Inflammatory macrophage (primary cell): ENCODE measurements at regions not wholly inside any gene's neighbourhood (a gene's known extent, or its start where the extent isn't known, plus 50 kb on each side); places are given as distances from the start of the nearest gene placed in this dataset.
"Not testable (repeated sequence)": the region's sequence is repeated elsewhere in the genome, so short reads cannot be mapped to it uniquely, and the experiment has no call there.

ENCODE experiments used
- DNase-seq, 2 donors: peaks; one replicate each; pipeline ENCODE4 v3.0.0-alpha.2; 2020 to 2022

DNA sequence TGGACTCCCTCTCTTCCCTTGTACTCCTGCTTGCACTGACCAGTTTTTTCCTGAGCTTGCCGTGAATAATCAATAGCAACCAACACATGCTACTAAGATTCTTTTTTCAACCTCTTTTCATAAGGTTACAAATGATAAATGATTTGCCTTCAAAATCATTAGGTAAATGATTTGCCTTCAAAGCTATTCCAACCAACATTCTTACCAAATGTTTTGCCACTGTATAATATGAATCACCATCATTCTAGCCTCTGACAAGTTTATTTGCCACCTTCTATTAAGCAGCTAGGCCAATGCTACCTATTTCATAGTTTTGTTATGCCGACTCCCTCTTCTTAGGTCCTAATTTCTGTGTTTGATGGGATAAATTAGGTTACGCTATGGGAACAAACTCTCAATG, 385.1 kb downstream of the DTWD2 start:
- DNase-seq, result no peak

DNA sequence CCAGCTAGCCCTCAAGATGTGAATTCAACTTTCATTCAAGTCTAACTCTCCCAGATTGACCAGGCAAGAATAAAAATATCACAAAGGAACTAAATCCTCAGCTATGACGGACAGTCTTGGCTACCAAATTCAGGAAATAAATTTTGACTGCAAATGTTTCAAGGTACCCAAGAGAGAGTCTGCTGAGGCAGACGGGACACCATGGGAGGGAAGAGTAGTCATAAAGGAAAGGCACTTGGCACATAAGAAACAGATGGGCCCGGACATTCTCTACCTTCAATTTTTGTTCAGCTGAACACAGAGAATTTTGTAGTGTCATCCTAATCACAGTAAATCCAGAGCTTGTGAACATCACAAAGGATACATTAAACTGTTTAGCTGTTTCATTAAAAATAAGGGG, 390.0 kb downstream of the DTWD2 start:
- DNase-seq, result no peak

DNA sequence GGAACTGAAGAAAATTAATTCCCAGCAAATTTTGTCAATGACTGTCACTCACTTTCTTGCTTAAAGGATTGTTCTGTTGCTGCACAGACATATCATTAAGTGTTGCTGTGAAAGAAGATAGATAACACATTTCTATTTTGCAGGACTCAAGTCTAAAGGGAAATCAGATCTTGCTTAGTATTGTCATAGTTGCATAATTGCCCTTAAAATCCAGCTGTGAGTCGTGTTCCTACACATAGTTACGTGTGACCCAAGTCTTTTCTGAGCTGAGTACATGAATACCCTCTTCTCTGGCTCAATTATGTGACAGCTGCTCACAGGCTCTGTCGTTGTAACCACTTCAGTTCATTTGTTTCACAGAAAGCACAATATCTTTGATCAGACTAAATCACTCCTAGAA, 390.8 kb downstream of the DTWD2 start:
- DNase-seq, result no peak

DNA sequence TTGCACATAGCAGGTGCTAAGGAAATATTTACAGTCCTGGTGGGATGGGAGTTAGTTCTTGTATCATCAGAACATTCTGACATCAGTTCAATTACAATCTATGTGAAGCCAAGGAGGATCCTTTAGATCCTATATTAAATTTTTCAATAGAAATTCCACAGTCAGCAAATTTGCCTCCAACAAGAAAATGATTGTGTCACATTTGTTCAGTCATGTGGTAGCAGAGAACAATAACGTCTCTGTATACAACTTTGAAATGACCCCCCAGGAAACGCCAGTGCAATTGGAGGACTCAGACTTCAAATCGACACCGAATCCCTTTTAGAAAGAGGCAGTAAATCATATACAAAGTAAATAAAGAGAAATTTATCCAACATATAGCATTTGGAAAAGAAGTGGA, 392.1 kb downstream of the DTWD2 start:
- no peak for DNase-seq

DNA sequence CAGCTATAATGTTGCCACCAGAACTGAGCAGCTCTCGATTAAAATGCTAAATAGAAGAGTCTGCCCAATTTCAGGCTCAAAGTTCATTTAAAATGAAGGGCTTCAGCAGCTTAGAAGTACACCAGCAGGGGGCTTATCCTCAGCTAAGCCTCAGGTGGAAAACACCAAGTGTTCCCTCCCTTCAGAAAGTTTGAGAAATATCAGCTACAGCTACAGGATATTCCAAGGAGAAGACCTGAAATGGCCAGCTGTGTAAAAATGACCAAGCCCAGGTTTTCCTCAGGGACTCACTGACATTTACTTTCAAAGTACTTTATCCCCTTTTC, 395.4 kb downstream of the DTWD2 start:
- no peak for DNase-seq

DNA sequence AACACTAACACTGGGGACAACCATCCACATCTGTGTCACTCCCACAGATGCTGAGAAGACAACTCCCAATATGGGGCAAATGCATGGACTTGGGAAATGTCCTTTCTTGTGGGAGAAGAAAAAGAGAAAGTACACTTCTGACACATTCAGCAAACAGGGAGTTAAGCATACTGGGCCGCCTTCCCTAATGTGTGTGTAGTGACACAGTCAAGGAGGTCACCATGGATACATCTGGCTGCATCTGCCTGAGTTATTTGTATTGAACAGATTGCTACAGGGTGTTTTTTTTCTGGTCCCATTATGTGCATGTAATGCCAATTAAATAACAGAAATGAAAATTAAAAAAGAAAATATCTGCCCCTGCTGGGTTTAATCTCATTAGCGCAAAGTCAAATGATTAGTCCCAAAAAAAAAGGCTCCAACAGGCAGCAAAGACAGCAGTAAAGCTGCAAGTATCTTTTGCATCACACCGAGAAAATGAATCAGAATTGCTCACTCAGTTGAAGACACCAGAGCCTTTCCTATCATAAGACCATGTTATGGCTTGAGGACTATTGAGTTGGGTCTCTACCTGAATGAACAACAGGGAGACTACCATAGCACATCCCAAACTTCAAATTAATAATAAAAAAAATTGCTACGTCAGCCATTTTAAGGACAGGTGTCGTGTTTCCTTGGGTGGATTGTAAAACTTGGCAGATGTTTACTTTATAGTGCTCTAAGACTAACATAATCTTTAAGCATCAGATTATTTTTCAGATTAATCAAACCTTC, 395.9 kb downstream of the DTWD2 start:
- no peak for DNase-seq

DNA sequence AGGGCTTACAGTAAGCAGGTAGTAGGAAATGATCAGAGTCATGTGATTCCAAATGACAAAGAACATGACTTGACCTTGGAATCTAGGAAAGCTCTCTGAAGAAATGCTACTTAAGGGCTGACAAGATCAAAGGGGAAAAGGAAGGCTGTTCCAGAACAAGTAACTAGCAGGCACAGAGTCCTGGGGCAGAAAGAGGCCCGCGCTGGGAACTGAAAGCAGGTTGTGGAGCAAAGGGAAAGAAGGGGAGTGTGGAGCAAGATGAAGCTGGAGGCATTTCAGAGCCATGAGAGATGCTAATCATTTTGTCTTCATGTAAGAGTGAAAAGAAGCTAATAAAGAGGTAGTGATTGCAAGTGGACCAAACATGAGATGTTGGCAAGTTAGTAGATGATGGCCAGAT, 397.5 kb downstream of the DTWD2 start:
- no peak for DNase-seq

DNA sequence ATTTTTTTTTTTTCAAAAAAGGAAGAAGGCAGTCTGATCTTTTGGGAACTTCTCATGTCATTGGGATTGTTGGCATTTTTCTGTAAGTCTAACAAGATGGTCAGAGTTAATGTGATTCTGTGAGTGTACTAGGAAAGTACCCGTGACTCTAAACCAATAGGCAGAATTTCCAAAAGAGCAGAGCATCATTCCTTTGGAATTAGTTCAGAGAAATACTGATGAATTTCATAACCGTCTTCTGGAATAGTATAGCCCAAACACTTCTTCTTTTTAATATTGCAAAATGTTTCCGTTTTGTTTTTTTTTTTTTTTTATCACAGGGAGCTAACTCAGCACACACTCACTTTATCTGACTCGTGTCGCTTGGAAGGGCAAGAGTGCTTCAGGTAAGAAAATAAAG, 407.4 kb downstream of the DTWD2 start:
- DNase-seq, result peak in 1 of 2 donors; percentile 2

DNA sequence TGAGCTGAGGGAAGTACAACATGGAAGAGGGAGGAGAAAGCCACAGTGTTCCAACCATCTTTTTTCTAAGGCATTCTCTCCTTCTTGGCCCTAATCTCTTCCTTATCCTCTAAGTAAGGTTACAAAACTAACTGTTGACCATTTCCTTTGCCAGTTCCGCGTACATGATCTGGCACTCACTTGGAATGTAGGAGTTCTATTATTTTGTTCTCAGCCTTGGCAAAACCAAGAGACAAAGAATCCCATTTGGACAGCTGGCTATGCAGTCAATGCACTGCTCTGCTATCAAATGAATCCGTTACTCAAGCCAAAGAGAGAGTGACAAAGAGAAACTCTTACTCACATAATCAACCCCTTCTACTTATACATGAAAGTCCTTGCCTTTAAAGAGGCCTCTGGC, 410.3 kb downstream of the DTWD2 start:
- no peak for DNase-seq

DNA sequence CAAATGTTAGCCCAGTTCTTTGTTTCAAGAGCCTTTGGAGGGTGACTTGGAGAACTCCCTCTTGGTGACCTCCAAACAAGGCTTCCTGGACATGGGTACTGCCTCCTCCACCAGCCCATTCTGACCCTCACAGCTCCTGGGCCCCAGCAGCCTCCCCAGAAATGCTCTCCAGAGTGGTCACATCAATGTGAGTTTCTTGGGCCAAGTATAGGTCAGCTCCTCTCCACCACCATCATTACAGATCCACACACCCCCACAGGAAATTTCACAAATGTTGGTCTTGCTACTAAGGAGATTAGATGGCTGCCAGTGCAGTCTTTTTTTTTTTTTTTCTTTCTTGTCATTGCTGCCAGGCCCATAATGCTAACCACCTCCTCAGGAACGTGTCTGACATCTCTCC, 410.7 kb downstream of the DTWD2 start:
- no peak for DNase-seq

DNA sequence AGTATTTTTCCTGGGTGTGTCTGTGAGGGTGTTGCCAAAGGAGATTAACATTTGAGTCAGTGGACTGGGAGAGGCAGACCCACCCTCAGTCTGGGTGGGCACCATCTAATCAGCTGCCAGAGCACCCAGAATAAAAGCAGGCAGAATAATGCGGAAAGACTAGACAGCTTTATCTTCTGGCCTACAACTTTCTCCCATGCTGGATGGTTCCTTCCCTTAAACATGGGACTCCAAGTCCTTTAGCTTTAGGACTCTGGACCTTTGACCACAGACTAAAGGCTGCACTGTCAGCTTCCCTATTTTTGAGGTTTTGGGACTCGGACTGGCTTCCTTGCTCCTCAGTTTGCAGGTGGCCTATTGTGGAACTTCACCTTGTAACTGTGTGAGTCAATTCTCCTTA, 418.1 kb downstream of the DTWD2 start:
- DNase-seq, result not testable (repeated sequence)

DNA sequence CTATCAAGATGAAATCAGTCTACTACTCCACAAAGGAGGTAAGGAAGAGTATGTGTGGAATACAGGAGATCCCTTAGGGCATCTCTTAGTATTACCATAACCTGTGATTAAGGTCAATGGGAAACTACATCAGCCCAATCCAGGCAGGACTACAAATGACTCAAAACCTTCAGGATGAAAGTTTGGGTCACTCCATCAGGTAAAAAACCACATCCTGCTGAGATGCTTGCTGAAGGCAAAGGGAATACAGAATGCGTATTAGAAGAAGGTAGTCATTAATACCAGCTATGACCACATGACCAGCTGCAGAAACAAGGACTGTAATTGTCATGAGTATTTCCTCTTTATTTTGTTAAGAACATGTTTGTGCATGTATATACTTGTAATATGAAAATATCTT, 418.8 kb downstream of the DTWD2 start:
- DNase-seq, result not testable (repeated sequence)

DNA sequence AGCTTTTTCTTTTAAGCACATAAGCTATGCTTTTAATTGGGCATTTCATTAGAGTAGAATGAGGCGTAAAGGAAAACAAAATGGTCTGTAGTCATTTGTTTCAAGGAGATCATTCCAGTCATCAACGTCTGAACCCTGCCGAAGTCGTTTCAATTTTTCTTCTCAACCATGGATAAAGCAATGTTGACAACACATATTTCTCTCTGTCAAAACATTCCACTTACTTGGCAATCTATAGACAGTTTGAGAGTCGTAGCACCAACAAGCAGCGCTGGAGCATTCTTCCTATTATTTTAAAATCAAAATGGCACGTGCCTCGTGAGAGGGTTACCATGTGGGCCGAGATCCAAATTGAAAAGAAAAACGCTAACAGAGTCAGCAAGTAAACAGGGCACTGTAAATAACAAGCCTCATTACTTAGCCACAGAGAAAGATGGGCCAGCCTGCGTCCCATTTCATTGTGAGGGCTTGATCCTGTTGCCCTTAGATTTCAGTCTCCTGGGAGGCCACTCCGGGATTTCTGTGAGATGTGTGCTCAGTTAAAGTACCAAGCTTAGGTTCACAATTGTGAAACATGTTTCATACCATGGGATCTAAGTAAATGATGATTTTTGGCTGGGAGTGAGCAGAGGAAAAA, 422.9 kb downstream of the DTWD2 start:
- DNase-seq, result no peak

DNA sequence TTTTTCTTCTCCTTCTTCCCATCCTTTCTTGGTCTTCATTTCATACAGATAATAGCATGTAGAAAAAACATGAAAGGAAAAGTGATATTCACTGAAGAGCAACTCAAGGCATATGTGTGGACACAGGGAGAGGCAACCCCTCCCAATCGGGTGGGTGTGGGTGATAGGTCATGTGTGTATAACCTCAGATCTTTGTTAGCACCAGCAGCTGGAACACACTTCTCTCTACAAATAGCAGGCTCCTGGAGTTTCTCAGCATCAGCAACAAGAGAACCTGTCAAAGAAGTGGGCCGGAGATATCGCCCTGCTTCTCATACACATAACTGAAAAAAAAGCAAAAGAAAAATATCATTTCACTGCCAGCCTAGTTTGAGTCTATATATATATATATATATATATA, 426.4 kb downstream of the DTWD2 start:
- no peak for DNase-seq

DNA sequence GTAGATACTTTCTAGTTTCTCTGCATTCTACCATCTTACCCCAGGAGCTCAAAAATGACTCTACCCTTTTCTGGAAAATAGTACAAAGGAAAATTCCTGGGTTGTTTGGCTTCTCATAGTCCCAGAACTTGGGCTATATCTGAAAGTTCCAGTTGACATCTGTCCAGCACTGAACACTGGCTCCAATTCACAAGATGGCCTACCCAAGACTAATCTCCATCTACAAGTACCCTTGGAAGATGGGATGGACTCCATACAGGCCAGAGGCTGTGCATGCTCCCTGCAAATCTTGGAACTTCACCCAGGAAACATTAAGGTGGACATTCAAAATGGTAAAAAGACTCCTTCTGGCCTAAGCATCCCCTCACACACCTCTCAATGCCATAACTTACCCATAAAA, 427.1 kb downstream of the DTWD2 start:
- DNase-seq, result no peak

DNA sequence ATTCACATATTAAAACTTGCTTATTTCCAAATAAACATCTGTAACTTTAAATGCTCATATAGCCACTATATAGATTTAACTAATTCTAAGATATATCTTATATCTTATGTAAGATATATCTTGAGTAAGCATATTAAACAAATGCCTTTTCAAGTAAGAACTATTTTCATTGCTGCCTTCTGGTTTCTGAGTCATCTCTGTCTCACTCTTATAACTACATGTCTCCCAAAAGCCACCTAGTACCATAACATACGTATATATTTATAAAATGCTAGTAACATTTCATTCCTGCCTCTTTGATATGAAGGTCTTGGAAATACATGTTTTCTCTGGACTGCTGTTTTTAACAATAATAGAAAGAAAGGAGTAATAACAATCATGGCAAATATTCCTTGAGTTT, 429.5 kb downstream of the DTWD2 start:
- no peak for DNase-seq

DNA sequence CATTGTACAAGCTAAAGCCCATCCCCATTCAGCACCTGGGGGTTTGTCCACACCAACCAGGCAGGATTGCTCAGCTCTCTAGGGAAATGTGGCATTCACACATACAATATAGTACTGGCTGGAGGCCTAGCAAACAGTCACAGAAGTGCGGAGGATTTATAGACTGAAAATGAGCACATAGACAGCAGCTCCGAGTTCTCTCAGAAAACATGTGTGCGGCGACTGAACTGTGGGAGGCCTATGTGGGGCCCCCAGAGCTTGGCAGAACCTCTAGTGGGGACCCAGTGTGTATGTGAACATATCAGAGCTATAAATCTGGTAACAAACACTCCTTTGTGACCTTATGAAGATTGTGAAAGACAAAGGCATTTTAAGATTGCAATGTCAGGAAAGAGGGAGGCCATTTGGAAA, 431.1 kb downstream of the DTWD2 start:
- no peak for DNase-seq

DNA sequence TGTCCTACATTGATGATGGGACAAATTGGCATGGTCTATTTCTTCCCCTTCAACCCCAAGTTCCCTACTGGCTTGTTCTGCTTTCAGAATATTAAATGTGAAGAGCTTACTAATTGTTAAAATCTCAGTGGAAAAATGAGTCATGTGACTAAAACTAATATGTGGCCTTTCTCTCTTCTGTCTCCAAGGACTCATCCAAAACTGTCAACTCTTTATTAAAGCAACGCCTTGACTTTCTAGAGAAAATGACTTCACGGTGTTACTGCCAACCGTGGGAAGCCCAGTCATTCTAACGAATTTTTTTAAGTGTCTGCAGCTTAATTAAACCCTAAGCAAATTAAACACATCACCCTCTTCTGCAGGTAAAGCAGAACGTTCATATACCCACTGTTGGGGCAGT, 431.6 kb downstream of the DTWD2 start:
- no peak for DNase-seq

DNA sequence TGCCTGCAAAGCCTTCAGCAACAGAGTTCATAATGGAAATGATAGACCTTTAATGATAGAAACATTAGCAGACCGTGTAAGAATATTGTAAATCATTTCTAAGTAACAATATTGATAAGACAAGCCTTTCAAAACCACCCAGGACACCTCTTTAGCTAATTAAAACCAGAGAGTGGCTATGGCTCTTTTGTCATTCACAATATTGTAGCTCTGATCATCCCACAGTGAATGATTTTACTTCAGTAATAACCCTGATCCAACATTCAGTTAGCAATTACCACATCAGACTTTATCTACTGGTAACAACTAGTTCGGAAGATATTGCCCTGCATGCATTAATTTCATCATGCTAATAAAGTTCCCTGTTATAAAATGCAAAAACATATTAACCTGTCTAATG, 432.6 kb downstream of the DTWD2 start:
- DNase-seq, result no peak

DNA sequence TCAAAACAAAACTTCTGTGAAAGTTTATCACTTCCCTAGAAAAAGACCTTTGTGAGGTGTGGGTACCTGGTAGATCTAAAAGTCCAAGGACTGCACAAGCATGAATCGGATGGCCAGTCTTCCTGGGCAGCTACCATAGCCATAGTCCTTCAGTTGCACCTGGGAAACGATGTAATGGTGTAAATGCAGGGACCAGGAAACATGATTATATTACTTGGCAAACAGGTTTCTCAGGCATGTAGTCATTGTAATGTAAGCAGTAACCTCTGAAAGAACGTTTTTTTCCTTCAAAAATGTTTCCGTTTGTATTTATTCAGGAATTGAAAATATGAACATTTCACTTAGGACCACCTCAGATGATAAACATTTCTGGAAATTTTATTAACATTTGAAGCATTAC, 433.4 kb downstream of the DTWD2 start:
- no peak for DNase-seq

DNA sequence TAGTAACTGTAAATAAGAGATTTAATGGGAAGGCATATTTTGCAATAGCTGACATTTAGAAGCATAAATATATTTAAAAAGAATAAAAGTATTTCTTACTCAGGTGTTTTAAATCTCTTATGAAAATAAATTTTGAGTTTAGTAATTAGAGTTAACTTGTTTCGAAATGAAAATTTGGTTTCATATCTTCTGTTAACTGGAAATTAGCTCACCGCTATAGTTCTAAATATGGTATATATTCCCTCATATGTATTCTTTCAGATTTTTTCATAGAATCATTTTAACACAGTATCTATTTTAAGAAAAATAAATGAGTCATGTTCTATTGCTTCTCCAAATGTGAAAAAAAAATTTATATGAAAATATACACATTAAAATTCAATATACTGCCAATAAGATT, 434.1 kb downstream of the DTWD2 start:
- DNase-seq, result no peak

DNA sequence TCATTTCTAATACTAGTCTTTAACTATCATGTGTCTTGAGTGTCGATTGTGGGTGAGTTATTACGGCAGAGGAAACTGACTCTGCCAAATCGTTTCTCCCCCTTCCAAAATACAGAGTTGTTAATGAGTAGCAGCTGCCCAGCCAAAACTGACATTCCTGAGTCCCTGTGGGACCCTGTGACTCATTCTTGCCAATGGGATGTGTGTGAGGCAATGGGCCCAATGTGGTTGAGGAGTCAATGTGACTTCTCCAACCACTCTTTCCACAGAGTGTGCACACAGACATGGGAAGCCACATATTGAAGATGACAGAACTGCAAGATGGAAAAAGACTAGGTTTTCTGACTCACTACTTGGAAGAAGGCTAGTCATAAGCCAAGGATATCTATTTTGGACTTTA, 434.7 kb downstream of the DTWD2 start:
- DNase-seq, result no peak

DNA sequence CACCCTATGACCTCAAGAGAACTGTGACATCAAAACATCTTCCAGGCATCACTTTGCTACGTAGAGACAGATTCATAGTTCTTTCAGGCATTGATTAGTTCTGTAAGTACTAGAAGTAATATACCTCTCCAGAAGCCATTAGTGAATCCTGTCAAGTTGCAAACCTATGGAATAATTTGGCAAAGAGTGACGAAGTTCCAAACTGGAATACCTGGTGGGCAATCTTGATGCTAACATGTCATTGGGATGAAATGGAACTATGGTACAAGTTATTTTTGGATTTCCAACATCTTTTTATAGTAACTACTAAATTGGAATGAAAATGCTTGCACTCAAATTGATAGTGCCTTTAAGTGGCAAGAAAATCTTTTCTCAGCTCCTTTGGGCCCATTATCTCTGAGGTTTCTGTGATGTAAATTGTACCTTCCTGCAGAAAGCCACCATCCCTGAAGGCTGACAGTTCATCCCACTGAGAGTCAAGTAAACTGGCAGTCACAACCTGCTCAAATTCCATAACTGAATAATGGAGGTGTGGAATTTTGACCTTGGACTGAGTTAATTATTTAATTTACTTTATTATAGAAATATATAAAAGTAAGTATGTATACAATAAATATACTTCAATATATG, 435.5 kb downstream of the DTWD2 start:
- DNase-seq, result no peak

DNA sequence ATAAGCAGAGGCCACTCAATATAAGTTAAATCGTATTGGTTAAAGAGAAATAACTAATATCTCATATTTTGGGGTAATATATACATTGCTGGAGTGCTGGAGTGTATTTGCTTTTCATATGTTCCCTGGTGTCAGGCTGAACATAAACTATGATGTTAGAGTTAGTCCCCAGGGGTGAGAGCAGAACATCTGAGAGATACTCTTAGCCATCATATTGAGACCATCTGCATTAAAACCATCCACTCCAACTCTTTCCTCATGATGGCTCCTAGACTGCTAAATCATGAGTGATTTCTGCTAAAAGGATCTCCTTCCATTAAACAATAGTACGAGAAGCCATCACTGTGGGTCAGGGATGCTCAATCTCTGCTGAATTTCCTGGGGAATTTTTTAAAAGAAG, 436.2 kb downstream of the DTWD2 start:
- no peak for DNase-seq
